Kidney (tissue), 13 donors: ENCODE measurements at regions not wholly inside any gene's neighbourhood (a gene's known extent, or its start where the extent isn't known, plus 50 kb on each side); places are given as distances from the start of the nearest gene placed in this dataset.

Source experiments
- DNase-seq, 5 donors: peaks; one replicate each; pipeline ENCODE4 v3.0.0-alpha.2; 2013 to 2020
- FAIRE-seq: peaks from 2 replicates; lab custom pipeline; 2012; peaks lifted over from hg19 to GRCh38; lab: Jason Lieb, UNC
- H3K27ac ChIP-seq, 2 donors: one replicate each; pipeline ENCODE4 v1.7.0; 2013; ENCODE audit warnings: low read depth in 2 of 2, low read length in 2 of 2, inconsistent platforms in 1 of 2
- H3K27me3 ChIP-seq: one replicate; pipeline ENCODE4 v1.7.1; 2013; ENCODE audit warnings: low read length, inconsistent platforms; ENCODE audit not compliant: control insufficient read depth, insufficient read depth
- H3K36me3 ChIP-seq, 3 donors: one replicate each; pipeline versions ENCODE4 v1.7.0 to v1.7.1; 2013; ENCODE audit warnings: low read length in 3 of 3, control low read depth in 1 of 3, inconsistent platforms in 1 of 3; ENCODE audit not compliant: insufficient read depth in 3 of 3, control insufficient read depth in 2 of 3
- H3K4me1 ChIP-seq, 3 donors: one replicate each; pipeline versions ENCODE4 v1.7.0 to v1.7.1; 2013; ENCODE audit warnings: low read length in 3 of 3, inconsistent platforms in 1 of 3, low read depth in 1 of 3; ENCODE audit not compliant: control insufficient read depth in 2 of 3, insufficient read depth in 2 of 3
- H3K4me3 ChIP-seq, 3 donors: one replicate each; pipeline versions ENCODE4 v1.7.0 to v1.8.1; 2013; ENCODE audit warnings: low read length in 3 of 3, control low read depth in 1 of 3, inconsistent platforms in 1 of 3
- H3K9ac ChIP-seq, 3 donors: one replicate each; pipeline versions ENCODE4 v1.7.0 to v1.7.1; 2013; ENCODE audit warnings: low read length in 3 of 3, control low read depth in 1 of 3, inconsistent platforms in 1 of 3
- H3K9me3 ChIP-seq, 3 donors: one replicate each; pipeline versions ENCODE4 v1.7.0 to v1.7.1; 2013; ENCODE audit warnings: low read length in 3 of 3, control low read depth in 1 of 3, inconsistent platforms in 1 of 3; ENCODE audit not compliant: control insufficient read depth in 2 of 3, insufficient read depth in 1 of 3
- CTCF ChIP-seq: IDR thresholded peaks from 3 replicates; pipeline ENCODE4 v1.5.1; 2012; ENCODE audit warnings: mild to moderate bottlenecking, moderate library complexity, borderline replicate concordance; ENCODE audit not compliant: insufficient read depth; ENCODE audit errors: extremely low read depth
- intact Hi-C: fragments of 100-400 bp; cut with DNase I; formaldehyde crosslinking; loops from one replicate; pipeline ENCODE4 v1.11.1; 2022
- donor health status: control.
- donor health status: control.
- donor health status: control.
- donor health status: control.
- donor health status: control.
- donor health status: DM: yes; HTN: yes; CAD: no.
- donor health status: Normal renal cell carcinoma (clear cell type).

- no peak for FAIRE-seq
- no peak overlapping the region for H3K27ac ChIP-seq
- TF ChIP-seq CTCF = no peak
- H3K36me3 ChIP-seq = no peaks in the 10 kb centered on the region
- H3K9me3 ChIP-seq = no peaks in the 10 kb centered on the region
- H3K9ac ChIP-seq = no peak overlapping the region
- H3K27me3 ChIP-seq = no peaks in the 10 kb centered on the region
- peak overlapping the region in 2 of 3 donors; percentile 11 to 14 for H3K4me3 ChIP-seq
- no peak for DNase-seq
- intact Hi-C loops = no loop called here
- H3K4me1 ChIP-seq = no peaks in the 10 kb centered on the region
Measured at GRCh38 chr18:57931038-57931437, 113.0 kb upstream of the NEDD4L start.

DNA sequence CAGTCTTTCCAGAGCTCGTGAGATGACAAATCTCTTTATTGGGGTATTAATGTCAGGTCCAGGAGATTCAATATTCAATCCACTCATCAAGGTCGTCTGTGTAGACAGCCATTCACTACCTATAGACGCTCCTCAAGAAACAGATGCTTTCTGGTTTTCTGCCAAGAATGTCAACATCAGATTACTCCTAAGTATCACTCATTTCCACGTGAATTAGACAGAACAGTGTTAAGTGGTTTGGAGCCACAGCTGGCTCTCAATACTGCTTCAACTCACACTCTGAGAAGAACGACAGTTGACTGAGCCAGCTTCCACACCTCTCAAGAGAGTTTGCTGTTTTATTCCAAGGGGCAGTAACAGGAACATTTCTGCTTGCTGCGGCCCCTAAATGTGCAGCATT lies 113.5 kb upstream of the NEDD4L start:
- Histone ChIP-seq H3K27ac (no peak overlapping the region), H3K4me3 (peak overlapping the region in 2 of 3 donors; percentile 11 to 14), H3K9me3 (no peaks in the 10 kb centered on the region), H3K9ac (no peak overlapping the region), H3K4me1 (no peaks in the 10 kb centered on the region), H3K36me3 (no peaks in the 10 kb centered on the region), H3K27me3 (no peaks in the 10 kb centered on the region)
- no peak for TF ChIP-seq CTCF
- intact Hi-C loops = no loop called here
- FAIRE-seq (no peak), DNase-seq (no peak)

GRCh38 chr18:57929922-57930321 lies 114.1 kb upstream of the NEDD4L start:
- no peak for TF ChIP-seq CTCF
- H3K27ac ChIP-seq = no peak overlapping the region
- no peaks in the 10 kb centered on the region for H3K36me3 ChIP-seq

DNA sequence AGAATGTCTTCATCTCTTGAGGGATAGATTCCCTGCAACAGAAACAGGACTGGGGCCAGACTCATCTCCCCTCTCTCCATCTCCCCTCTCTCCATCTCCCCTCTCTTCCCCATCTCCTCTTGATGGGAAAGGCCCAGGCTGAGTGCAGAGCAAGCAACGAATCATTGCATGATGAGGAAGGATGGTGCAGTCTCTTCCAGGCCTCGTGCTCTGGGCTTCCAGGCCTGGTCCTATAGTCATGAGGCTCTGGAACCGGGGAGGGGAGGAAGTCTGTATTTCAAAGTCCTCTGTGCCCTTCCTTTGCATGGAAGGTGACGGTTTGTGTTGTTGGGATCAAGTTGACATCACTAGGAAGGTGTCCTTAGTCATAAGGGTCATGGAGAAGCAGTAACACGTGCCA lies 115.6 kb upstream of the NEDD4L start:
- H3K9me3 ChIP-seq = no peaks in the 10 kb centered on the region
- no peak overlapping the region for H3K4me3 ChIP-seq
- no peaks in the 10 kb centered on the region for H3K36me3 ChIP-seq
- TF ChIP-seq CTCF = no peak
- FAIRE-seq (no peak), DNase-seq (no peak)
- no peak overlapping the region for H3K9ac ChIP-seq
- intact Hi-C loops = no loop called here
- H3K4me1 ChIP-seq = no peaks in the 10 kb centered on the region
- no peak overlapping the region for H3K27ac ChIP-seq
- no peaks in the 10 kb centered on the region for H3K27me3 ChIP-seq

More at GRCh38 chr18:57929922-57930321, 114.1 kb upstream of the NEDD4L start:
- DNase-seq = no peak
- H3K27me3 ChIP-seq = no peaks in the 10 kb centered on the region
- H3K4me1 ChIP-seq = no peaks in the 10 kb centered on the region
- no peak for FAIRE-seq
- H3K9ac ChIP-seq = no peak overlapping the region
- no peak overlapping the region for H3K4me3 ChIP-seq
- intact Hi-C loops = no loop called here
- H3K9me3 ChIP-seq = no peaks in the 10 kb centered on the region
